ENCODE measurements at regions not wholly inside any gene's neighbourhood (a gene's known extent, or its start where the extent isn't known, plus 50 kb on each side); places are given as distances from the start of the nearest gene placed in this dataset.

- TF ChIP-seq MAX (IDR thresholded peaks at IDR 0.05; ENCODE audit: low read depth) (no peak), CTCF (IDR thresholded peaks at IDR 0.05) (no peak), REST (IDR thresholded peaks at IDR 0.05; ENCODE audit: low read depth, low read length) (no peak), RFX5 (IDR thresholded peaks at IDR 0.05; ENCODE audit: low read length) (no peak), SMC3 (IDR thresholded peaks at IDR 0.05; ENCODE audit: low read depth, low read length) (no peak)
Observed at GRCh38 chr3:176855213-176855612, 342.1 kb downstream of the TBL1XR1 start.

Measured in SK-N-SH (cell line).